IMR-90 (cell line): ENCODE measurements at regions not wholly inside any gene's neighbourhood (a gene's known extent, or its start where the extent isn't known, plus 50 kb on each side); places are given as distances from the start of the nearest gene placed in this dataset.

Experiments used
- ATAC-seq: fragments of 200-7000 bp; cut with Tn5 transposase; 2 replicates; pipeline ENCODE4 v1.9.1; 2020; ENCODE audit warnings: low read depth, mild to moderate bottlenecking, moderate library complexity
- BruUV-seq: library from RNA; stranded (reverse); fragments of 400-500 nt; replicated peaks from 2 replicates; lab custom pipeline; 2021; lab: Mats Ljungman, UMichigan
- CTCF ChIA-PET: fragments of 300-600 bp; formaldehyde crosslinking; extraction: SDS; loops from one replicate; lab custom pipeline; 2021; ENCODE audit warnings: antibody characterized with exemption; lab: Yijun Ruan, JAX
- POLR2A ChIA-PET: fragments of 300-600 bp; sonication (Branson Sonifier 250); formaldehyde crosslinking; loops from one replicate; lab custom pipeline; 2022; ENCODE audit warnings: antibody characterized with exemption; ENCODE audit not compliant: unreplicated experiment; lab: Charles Lee
- DNase-seq: peaks from one replicate; pipeline ENCODE4 v3.0.0; 2013
- H2AFZ ChIP-seq: replicated peaks from 2 replicates; pipeline ENCODE3; 2013; ENCODE audit warnings: low read length, mild to moderate bottlenecking; ENCODE audit not compliant: poor library complexity
- H2AK5ac ChIP-seq: 2 replicates; pipeline ENCODE4 v1.6.1; 2013; ENCODE audit warnings: low read depth, low read length, inconsistent platforms
- H2AK9ac ChIP-seq: replicated peaks from 2 replicates; pipeline ENCODE3; 2013; ENCODE audit warnings: mild to moderate bottlenecking, low read depth, low read length, moderate library complexity; ENCODE audit not compliant: poor library complexity
- H2BK120ac ChIP-seq: 2 replicates; pipeline ENCODE4 v1.6.1; 2013; ENCODE audit warnings: low read depth, low read length, inconsistent platforms
- H2BK15ac ChIP-seq: 3 replicates; pipeline ENCODE4 v1.6.1; 2013; ENCODE audit warnings: low read depth, low read length, inconsistent platforms
- H2BK20ac ChIP-seq: 2 replicates; pipeline ENCODE4 v1.6.1; 2013; ENCODE audit warnings: low read depth, mild to moderate bottlenecking, inconsistent platforms, low read length, moderate library complexity
- H2BK5ac ChIP-seq: 2 replicates; pipeline ENCODE4 v1.6.1; 2013; ENCODE audit warnings: mild to moderate bottlenecking, low read depth, low read length, inconsistent platforms; ENCODE audit not compliant: poor library complexity, severe bottlenecking
- H3K14ac ChIP-seq: replicated peaks from 2 replicates; pipeline ENCODE4 v1.6.1; 2013; ENCODE audit warnings: low read depth, low read length, inconsistent platforms
- H3K18ac ChIP-seq: 2 replicates; pipeline ENCODE4 v1.6.1; 2013; ENCODE audit warnings: low read depth, low read length, control low read depth
- H3K23ac ChIP-seq: 2 replicates; pipeline ENCODE4 v1.6.1; 2013; ENCODE audit warnings: low read depth, low read length, inconsistent platforms
- H3K27ac ChIP-seq: 2 replicates; pipeline ENCODE4 v1.5.1; 2013; ENCODE audit warnings: mild to moderate bottlenecking, control low read depth, low read length; ENCODE audit not compliant: insufficient read depth
- H3K27me3 ChIP-seq: 2 replicates; pipeline ENCODE4 v1.6.1; 2013; ENCODE audit warnings: low read length; ENCODE audit not compliant: control insufficient read depth, insufficient read depth
- H3K36me3 ChIP-seq: 2 replicates; pipeline ENCODE4 v1.6.1; 2013; ENCODE audit warnings: low read length, mixed read lengths; ENCODE audit not compliant: control insufficient read depth, insufficient read depth
- H3K4ac ChIP-seq: 2 replicates; pipeline ENCODE4 v1.6.1; 2013; ENCODE audit warnings: low read depth, low read length, inconsistent platforms
- H3K4me1 ChIP-seq: 2 replicates; pipeline ENCODE4 v1.6.1; 2013; ENCODE audit warnings: low read length, mixed read lengths; ENCODE audit not compliant: control insufficient read depth, insufficient read depth
- H3K4me2 ChIP-seq: 2 replicates; pipeline ENCODE4 v1.6.1; 2013; ENCODE audit warnings: low read depth, mild to moderate bottlenecking, control low read depth, low read length, moderate library complexity
- H3K4me3 ChIP-seq: 2 replicates; pipeline ENCODE4 v1.5.1; 2013; ENCODE audit warnings: low read depth, mild to moderate bottlenecking, control low read depth, low read length, moderate library complexity; ENCODE audit not compliant: insufficient read depth
- H3K56ac ChIP-seq: 2 replicates; pipeline ENCODE4 v1.6.1; 2013; ENCODE audit warnings: low read length, inconsistent platforms; ENCODE audit not compliant: insufficient read depth; ENCODE audit errors: extremely low read depth
- H3K79me1 ChIP-seq, 2 experiments: 2 replicates each; pipeline ENCODE4 v1.6.1; 2013; ENCODE audit warnings: low read length in 2 of 2, inconsistent platforms in 1 of 2, low read depth in 1 of 2
- H3K9ac ChIP-seq: 2 replicates; pipeline ENCODE4 v1.6.1; 2013; ENCODE audit warnings: low read depth, low read length, control low read depth
- H3K9me1 ChIP-seq: 2 replicates; pipeline ENCODE4 v1.6.1; 2013; ENCODE audit warnings: low read length, inconsistent platforms; ENCODE audit not compliant: insufficient read depth
- H3K9me3 ChIP-seq: 2 replicates; pipeline ENCODE4 v1.6.1; 2013; ENCODE audit warnings: low read length; ENCODE audit not compliant: control insufficient read depth, insufficient read depth
- H4K20me1 ChIP-seq: 2 replicates; pipeline ENCODE4 v1.6.1; 2013; ENCODE audit warnings: low read length, inconsistent platforms; ENCODE audit not compliant: insufficient read depth
- H4K5ac ChIP-seq: 2 replicates; pipeline ENCODE4 v1.6.1; 2013; ENCODE audit warnings: mild to moderate bottlenecking, low read depth, low read length, control low read depth
- H4K8ac ChIP-seq, 2 experiments: 2 replicates each; pipeline ENCODE4 v1.6.1; 2013; ENCODE audit warnings: low read depth in 2 of 2, low read length in 2 of 2, control low read depth in 1 of 2, inconsistent platforms in 1 of 2
- H4K91ac ChIP-seq: 2 replicates; pipeline ENCODE4 v1.6.1; 2013; ENCODE audit warnings: low read depth, low read length, inconsistent platforms; ENCODE audit not compliant: insufficient read depth
- CEBPB ChIP-seq: IDR thresholded peaks from 2 replicates; pipeline ENCODE4 v1.6.1; 2012; ENCODE audit warnings: low read depth, low read length, improper control_type of control experiment
- SMC3 ChIP-seq: fragments of 150-350 bp; IDR thresholded peaks from 2 replicates; pipeline ENCODE4 v1.6.1; 2016; ENCODE audit warnings: low read depth, mild to moderate bottlenecking, antibody characterized with exemption, low read length, moderate library complexity
- USF2 ChIP-seq: fragments of 150-350 bp; IDR thresholded peaks from 2 replicates; pipeline ENCODE4 v1.6.1; 2017; ENCODE audit warnings: mild to moderate bottlenecking, antibody characterized with exemption, low read length, low read depth
- WGBS, 2 experiments: methylation state at CpG; one replicate each; pipeline versions ENCODE4 v1.1.5 to v1.1.7; 2013; ENCODE audit warnings: missing lambda C conversion rate in 2 of 2; ENCODE audit not compliant: insufficient read length in 1 of 2; ENCODE audit errors: extremely low coverage in 2 of 2; 5-methylcytosine and 5-hydroxymethylcytosine counted together
- dilution Hi-C: fragments of 300-500 bp; cut with HindIII; formaldehyde crosslinking; loops from one replicate; pipeline ENCODE4 v1.14.3; 2018; ENCODE audit warnings: low sequenced_read_pairs; ENCODE audit not compliant: unreplicated experiment
- in situ Hi-C: fragments of 300-500 bp; cut with MboI; formaldehyde crosslinking; loops from 3 replicates; pipeline ENCODE4 v1.14.3; 2019; ENCODE audit warnings: low sequenced_read_pairs, inconsistent platforms, mixed read lengths
- intact Hi-C: fragments of 100-400 bp; cut with micrococcal nuclease; formaldehyde crosslinking; loops from 2 replicates; pipeline ENCODE4 v1.10.0; 2022

GRCh38 chr2:179338681-179339080 is 74.0 kb upstream of the SESTD1 start:
- H3K14ac ChIP-seq, result no peak overlapping the region
- H4K91ac ChIP-seq, result no peak overlapping the region
- POLR2A ChIA-PET, result no interaction called here
- no peaks in the 10 kb centered on the region for H3K9me1 ChIP-seq
- no peak overlapping the region for H2BK20ac ChIP-seq
- no peak overlapping the region for H3K4ac ChIP-seq
- WGBS, 2 experiments, result 75% methylated on average over 1 of the region's 3 CpGs; no CpG with 5 or more reads in 1 of the 2 experiments
- in situ Hi-C loops, result no loop called here
- no peak overlapping the region for H2BK5ac ChIP-seq
- no peak overlapping the region for H3K18ac ChIP-seq
- no peaks in the 10 kb centered on the region for H3K79me1 ChIP-seq
- H2AK9ac ChIP-seq, result no peak overlapping the region
- H2BK15ac ChIP-seq, result no peak overlapping the region
- no peak overlapping the region for H3K9ac ChIP-seq
- H2AK5ac ChIP-seq, result no peak overlapping the region
- no peak overlapping the region for H3K23ac ChIP-seq
- peak overlapping the region; percentile 69; the same call in 1 of the 2 replicates for H3K27ac ChIP-seq
- H3K36me3 ChIP-seq, result no peaks in the 10 kb centered on the region
- H3K9me3 ChIP-seq, result no peaks in the 10 kb centered on the region
- ATAC-seq, result peak; percentile 75
- no peak overlapping the region for H3K56ac ChIP-seq
- no peak overlapping the region for H3K4me3 ChIP-seq
- intact Hi-C loops, result no loop called here
- dilution Hi-C loops, result no loop called here
- no peaks in the 10 kb centered on the region for H4K20me1 ChIP-seq
- no peaks in the 10 kb centered on the region; the same call in 1 of the 2 replicates for H3K27me3 ChIP-seq
- H2BK120ac ChIP-seq, result no peak overlapping the region
- H2AFZ ChIP-seq, result no peak overlapping the region
- DNase-seq, result peak; percentile 31
- no peak overlapping the region for H4K5ac ChIP-seq
- CTCF ChIA-PET, result no interaction called here
- peaks cover 2% of the 10 kb centered on the region; the same call in 1 of the 2 replicates for H3K4me1 ChIP-seq
- H3K4me2 ChIP-seq, result no peak overlapping the region
- TF ChIP-seq CEBPB (peak; percentile 73), SMC3 (no peak), USF2 (no peak)
- 0 out of 4 replicates have a peak overlapping the region, but pooled peaks of 1 of the 2 experiments have one; percentile 40 for H4K8ac ChIP-seq
- BruUV-seq, result no TSS peak
